H4 (cell line): ENCODE measurements at regions not wholly inside any gene's neighbourhood (a gene's known extent, or its start where the extent isn't known, plus 50 kb on each side); places are given as distances from the start of the nearest gene placed in this dataset.
"Not testable (repeated sequence)": the region's sequence is repeated elsewhere in the genome, so short reads cannot be mapped to it uniquely, and the experiment has no call there.

ENCODE experiments used
- DNase-seq: peaks from one replicate; pipeline ENCODE4 v3.0.0-alpha.2; 2015; ENCODE audit warnings: low spot score

DNA sequence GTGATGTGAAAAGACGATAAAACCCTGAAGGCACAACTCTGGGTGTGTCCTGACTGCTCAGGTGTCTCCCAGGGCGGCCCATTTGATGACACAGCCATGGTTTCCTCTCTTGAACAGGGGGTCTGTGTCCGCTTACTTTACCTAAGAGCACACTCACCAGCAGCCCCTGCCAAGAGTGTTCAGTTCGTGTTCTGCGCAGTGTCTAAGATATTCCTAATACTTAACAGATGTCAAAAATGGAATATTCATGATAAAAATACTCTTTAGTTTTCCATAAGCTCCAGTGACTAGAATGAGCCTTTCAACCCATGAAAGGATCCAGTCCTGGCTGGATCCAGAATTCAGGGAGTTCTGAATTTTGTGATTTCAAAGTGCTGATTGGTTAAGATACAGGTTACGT is 492.4 kb downstream of the TNS3 start:
- DNase-seq, result no peak

DNA sequence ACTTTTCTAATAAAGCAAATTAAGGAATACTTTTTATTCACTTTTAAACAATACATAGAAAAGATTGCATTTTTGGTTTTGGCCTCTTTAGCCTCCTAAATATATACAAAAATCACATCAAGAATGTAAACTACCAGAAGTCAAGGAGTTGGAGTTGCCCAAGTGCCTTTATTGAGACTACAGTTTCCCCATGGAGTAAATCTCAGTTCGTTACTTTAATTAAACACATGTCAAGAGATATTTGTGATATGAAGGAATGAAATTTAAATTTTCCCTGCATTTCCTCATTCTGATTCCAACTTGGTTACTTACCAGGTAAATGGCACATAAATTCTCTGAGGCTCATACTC is 492.9 kb downstream of the TNS3 start:
- DNase-seq, result no peak

DNA sequence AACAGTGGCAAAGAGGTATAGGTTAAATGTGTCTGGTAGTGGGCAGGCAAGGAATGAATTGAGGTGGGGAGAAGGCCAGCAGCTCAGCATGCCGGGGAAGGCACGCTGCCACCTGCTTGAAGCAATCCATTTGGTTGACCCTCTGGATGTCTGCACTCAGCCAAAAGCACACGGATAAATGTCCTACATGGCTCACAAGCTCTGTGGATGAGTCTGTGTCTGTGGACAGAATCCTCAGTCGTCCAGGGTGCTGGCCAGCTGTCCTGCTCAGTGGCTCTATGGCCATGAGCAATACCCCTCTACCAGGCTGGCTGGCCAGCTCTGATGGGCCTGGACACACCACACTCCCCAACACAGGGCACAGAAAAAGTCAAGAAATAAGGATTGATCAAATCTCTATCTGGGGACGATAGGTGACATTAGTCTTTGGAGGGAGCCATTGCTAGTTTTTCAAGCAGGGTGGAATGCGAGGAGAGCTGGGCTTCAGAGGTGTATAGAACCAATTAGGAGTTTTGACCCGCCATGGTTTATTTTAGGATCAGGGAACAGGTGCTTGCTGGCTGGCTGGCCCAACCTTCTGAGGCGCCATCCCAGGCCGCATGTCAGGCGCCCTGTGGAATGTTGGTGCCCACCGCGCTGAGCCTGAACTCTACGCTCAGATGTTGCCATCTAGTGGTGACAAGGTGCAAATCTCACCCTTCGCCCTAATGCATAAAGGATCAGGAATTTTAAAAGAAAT is 493.4 kb downstream of the TNS3 start:
- peak; percentile 93 for DNase-seq

DNA sequence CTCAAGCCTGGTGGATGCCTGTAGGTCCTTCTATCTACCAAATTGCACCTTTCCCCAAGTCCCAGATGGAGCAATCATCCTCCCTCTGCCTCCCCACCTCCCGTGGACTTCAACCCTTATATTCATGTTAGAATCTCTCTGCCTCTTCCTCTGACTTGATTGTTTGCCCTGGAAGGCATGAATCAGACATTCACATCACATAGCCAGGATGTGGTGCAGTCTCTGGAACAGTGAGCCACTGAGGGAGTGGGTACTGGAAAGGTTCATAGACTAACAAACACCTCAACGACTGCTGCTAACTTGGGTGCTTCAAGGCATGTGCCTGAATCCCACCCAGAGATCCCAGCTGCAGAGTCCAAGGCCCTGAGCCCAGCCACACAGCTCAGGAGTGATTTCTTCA is 494.0 kb downstream of the TNS3 start:
- no peak for DNase-seq

DNA sequence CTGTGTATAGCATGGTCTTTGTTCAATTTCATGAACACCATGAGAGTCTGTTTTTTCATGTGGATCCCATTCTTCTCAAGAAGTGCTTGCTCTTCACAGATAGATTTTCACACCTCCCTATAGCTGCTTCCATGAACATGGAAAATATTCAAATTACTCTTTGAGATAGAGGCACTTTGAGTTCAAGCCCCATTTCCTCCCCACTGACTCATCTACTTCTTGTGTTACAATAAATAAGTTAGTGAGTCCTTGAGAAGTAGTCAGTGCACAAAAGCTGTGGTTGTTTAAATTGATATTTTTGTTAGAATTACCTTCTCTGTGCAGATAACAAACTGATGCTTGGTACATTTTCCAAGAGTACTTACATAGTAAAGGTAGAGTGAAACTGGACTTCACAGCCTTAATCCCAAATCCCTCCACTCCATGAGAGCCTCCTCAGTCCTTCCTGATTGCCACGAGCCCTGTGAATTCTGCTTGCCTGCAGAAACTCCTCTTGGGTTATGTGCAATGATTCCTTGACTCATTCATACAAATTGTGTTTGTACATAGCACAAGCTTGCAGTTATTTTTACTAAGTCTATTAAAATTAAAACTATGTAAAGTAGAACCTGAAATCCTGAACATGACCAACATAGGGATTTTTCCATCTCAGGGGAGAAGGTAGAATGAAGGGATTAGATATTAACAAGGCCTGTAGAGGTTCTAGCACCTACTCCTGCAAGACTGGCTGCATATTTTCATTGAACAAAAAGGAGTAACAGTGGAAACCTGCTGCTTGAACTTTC is 496.2 kb downstream of the TNS3 start:
- DNase-seq, result no peak

DNA sequence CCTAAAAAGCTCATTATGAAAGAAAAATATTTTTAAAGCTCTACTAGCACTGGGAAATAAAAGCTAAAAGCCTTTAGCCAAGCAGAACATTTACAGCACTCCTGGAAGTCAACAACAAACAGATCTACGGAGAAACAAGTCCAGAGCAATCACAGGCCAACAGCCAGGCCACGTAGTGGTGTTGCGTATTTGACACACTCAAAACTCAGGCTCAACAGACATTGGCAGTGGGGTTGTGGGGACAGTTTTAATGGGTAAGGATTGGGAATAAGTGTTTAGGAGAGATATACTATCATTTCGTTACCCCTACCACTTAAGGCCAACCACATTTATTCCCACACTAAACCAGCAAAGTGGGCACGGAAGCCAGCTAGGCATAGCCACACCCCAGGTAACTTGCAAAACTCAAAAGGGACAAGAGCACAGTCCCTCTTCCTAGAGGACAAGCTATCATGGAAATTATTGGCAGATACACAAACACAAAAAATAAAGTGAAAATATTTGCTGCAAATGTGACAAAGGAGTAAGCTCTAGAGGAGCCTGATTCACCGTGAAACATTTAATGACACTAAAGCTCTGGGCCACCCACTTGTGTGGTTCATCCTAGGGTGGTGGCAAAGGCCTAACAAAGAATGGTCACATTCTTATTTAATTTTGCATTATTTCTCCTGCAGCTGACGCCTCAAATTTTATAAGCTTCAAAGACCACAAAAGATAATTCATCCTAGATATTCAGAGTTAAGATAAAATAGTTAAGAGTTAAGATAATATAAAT is 498.2 kb downstream of the TNS3 start:
- no peak for DNase-seq

DNA sequence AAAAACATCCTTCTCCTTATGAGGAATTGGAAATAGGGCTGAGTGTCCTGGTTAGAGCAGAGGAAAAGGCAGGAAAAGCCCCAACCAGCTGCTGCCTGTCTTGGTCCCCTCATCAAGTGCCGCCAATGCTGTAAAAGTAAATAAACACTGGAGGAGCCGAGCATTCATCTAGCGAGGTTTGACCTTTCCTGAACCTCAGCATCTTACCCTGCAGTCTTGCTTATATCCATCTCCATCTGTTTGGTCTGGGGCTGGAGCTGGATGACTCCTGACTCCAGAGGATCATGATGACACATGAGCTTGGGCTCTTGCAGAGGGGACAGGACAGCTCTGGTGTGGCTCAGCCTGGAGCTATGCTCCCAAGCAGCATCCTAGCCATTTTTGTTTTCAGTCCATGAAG is 501.1 kb downstream of the TNS3 start:
- DNase-seq, result peak; percentile 89

DNA sequence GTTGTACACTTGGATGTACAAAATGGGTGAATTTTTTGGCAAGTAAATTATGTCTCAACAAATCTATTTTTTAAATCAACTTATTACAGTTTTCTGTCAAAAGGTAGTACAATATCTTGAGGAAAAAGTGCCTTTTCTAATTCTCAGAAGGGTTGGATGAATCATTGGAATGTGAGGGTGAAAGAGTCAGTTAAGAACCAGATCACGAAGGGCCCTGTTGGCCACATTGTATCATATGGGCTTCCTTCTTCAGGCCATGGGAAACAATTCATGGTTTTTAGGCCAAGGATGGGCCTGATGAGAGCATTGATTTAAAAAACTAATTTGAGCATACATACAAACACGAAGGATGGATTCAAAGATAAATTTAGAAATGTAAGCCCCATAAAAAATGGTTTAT is 503.7 kb downstream of the TNS3 start:
- no peak for DNase-seq

DNA sequence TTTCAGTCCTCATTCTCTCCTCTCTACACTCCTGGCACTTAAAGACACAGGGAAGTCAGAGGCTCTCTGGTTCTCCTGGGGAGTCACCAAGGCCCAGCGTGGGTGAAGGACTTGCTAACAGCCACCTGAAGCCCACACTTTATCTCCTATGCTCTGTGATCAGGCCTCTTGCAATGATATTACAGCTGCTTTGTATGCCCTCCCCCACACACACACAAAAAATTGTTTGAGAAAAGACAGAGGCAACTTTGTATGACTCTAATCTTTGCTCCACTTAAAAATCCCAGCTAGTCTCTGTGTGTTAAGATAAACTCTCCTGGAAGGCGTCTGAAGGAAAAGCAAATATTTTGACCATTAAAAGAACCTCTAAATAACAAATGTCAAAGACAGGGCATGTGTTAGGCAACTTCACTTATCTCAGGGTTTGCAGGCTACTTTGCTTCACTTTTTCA is 507.2 kb downstream of the TNS3 start:
- DNase-seq, result peak; percentile 77

DNA sequence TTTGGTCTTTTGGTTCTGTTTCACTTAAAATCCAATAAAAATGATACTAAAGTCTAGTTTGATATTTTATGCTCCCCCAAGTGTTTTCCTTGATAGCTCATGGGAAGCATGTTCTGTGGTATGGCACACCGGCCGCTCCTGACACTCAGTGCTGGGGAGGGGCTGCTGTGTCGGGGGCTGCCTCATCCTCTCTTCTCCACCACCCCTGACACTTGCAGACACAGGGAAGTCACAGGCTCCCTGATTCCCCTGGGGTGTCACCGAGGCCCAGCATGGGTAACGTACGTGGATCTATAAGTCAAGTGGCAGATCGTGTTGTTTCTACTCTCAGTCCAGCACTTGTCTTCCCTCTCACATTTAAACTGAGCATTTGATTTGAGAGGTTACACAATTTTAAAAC is 508.6 kb downstream of the TNS3 start:
- no peak for DNase-seq

DNA sequence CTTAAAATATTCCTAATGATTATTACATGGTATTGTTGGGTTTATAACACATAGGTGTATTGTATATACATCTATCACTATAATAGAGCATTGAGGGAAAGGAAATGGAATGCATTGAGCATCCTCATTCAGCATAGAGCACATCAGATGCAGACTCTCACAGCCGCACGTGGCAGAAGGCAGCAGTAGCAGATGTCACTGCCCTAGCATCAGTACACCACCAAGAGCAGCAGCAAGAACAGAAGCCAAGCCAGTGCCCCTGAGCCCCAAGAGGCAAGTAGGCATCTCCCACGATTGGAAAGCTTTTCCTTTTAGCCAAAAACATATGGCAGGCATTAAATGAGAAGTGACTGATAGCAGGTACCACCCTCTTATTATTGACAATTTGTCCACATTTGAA is 510.0 kb downstream of the TNS3 start:
- DNase-seq, result no peak

DNA sequence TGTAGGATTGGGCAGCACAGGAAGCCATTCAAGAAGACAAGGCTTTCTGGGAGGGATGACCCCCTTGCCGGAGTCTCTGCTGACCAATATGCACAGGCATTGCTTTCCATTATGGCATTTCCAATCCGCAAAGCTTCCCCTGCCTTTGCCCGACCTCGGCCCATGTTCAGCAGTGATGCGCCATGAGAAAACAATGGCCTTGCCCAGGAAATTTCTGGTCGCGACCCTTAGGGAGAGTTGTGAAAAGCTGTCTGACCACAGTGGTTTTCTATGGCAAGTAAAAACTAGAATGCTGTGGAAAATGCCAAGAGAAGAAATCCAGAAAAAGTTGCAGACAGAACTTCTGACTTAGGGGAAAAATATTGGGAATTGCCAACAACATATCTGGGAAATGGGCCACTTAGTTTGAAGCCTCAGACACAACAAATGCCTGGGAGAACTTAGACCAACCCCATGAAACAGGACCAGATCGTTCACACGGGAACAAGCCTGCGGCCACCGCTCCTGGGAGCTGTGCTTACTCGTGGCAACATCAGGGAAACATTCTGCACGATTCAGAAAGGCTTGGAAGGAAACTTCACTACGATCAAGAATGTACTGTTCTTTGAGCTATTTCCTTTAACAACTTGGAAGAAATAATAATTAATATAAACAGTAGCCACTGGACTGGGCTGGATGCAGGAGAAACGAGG is 512.4 kb downstream of the TNS3 start:
- no peak for DNase-seq

DNA sequence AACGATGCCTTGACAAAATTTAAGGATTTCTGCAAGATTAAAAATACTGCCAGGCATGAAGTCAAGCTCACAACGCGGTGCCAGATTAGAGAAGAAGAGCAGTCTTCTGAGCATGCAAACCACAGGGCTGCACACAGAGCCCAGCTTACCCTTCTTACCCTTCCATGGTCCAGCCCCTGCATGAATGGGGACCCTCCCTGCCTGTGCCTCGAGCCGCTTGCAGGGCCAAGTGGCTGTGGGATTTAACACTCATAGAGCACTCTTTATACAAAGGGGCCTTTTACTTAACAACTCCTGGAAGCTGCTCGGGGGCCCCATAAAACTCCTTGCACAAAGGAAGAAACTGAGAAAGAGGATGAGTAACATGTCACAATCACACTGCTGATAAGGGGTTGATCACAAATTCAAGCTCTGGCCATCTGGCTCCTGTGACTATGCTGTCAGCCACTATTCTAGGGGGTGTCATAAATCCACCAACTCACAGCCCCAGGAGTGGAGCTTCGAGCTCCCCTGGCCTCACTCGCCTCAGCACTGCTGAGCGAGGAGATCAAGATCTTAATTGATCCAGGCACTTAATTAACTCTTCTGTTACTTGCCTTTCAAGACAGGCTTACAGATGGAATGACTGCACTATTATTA is 514.8 kb downstream of the TNS3 start:
- no peak for DNase-seq

DNA sequence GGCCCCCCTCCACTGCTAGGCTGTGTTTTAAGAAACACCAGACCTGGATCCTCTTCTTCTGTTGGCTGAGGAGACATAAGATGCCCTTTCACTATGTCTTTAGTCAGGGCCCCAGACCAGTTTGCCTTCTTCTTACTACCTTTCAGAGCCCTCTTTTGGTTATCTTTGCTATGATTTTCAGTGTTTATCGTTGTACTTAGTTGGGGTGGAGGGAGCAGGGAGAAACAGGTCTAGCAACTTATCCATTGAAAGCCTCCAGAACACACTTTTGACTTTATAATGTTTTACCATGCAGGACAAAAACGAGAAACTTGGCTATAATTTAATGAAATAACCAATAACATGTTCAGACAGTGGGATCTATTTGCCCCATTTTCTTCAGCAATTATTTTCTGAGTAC is 525.2 kb downstream of the TNS3 start:
- DNase-seq, result no peak

DNA sequence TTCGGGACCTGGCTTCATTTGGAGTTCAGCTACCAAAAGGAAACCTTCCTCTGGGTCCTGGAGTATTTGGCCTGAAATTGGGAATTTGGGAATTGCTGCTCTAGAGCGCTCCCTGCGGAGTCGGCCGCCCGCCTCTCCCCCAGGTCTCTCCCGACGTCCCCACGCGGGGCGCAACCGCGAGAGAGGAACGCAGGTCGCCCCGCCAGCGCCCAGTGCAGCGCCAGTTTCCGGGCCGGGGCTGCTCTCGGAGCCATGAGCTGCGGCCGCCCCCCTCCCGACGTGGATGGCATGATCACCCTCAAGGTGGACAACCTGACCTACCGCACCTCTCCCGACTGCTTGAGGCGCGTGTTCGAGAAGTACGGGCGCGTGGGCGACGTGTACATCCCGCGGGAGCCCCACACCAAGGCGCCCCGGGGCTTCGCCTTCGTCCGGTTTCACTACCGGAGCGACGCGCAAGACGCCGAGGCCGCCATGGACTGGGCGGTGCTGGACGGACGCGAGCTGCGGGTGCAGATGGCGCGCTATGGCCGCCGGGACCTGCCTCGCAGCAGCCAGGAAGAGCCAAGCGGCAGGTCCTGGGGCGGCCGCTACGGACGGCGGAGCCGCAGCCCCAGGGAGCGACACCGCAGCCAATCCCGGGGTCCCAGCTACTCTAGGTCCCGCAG is 529.2 kb downstream of the TNS3 start:
- DNase-seq, result not testable (repeated sequence)

DNA sequence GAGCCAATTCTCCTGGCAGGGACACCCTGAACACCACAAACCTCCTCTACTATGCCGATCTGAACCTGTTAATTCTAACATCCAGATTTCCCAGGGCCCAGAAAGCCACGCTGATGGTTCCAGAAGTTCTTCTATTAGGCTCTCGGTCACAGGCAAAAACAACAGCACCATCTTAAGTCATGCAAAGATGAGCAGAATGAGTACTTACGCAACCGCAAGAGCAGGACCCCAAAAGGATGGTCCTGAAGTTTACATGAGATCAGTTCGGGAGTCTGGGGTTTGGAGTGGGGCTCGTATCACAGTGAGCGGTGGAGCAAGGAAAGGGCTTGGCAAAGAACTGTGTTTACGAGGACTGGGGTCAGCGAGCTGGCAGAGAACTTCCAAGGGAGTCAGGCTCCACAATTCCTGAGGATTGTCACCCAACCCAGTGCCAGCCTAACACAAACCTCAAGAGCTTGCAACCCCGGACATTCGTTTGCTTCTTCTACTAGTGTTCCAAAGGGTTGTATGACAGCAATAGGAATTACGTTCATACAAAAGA is 532.6 kb downstream of the TNS3 start:
- no peak for DNase-seq

DNA sequence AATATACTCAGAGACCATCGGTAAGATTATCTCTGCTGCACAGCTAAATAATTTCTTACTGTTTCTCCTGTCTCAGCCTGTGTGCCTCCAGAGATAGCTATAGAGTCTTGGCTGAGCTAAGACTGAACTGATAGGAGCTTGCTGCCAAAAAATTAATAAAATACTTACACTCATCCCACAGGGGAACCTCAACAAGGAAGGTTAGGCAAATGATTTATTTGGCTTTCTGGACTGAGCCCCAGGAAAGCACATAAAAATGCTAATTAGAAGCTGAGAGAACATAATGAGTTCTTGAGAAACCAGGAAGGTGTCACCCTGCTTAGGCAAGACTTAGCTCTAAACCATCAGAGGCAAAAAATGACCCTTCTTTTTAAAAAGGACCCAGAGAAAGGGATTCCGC is 534.5 kb downstream of the TNS3 start:
- no peak for DNase-seq

DNA sequence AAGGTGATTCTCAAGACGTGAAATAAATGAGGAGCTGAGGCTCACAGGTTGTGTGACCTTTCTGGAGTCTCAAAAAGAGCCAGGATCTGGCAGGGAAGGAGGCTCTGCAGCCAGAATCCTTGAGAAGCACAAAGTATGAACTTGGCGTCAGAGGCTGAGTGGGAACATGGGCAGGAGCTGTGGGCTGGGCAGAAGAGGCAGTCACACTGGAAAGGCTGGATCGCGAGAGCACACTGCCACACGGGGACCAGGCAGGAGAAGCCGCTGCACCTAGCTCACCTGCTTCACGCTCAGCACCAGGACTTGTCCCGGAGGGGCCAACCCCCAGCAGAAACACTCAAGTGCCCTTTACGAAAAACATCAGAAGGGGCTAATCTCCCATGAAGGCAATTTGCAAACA is 535.0 kb downstream of the TNS3 start:
- no peak for DNase-seq

DNA sequence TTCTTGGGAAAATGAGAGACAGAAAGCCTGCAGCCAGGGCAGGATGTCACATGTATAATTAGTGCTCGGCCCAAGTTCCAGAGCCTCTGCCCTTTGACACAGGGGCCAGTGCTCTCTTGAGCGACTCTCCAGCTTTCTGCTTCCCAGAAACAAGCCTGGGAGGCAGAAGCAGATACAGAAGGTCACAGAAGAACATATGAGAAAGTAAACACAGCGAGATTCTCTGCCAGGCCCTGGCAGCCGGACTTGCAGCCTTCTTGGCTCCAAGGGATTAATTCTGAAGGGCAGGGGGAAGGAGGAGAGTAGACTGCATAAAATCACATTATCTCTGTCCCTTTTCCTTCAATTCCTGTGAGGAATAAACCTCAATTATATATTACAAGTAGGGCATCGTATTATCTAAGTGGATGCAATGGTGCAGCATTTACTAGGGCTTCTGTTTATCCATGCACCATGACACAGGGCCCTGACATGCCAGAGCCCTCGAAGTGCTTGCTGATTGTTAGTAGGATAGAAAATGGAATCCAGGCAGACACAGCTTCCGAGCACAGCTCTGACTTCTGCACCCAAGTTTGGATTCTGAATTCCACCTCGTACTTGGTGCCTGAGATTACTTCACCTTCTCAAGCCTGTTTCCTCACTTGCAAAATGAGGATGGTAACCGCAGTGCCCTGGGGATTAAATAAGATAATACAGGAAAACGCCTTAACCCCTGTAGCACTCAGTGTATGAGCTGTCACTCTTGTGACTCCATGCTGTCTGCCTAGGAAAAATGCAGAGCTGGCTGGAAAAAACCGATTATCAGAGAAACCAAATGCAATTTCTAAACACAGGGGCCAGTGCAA is 536.5 kb downstream of the TNS3 start:
- peak; percentile 60 for DNase-seq

DNA sequence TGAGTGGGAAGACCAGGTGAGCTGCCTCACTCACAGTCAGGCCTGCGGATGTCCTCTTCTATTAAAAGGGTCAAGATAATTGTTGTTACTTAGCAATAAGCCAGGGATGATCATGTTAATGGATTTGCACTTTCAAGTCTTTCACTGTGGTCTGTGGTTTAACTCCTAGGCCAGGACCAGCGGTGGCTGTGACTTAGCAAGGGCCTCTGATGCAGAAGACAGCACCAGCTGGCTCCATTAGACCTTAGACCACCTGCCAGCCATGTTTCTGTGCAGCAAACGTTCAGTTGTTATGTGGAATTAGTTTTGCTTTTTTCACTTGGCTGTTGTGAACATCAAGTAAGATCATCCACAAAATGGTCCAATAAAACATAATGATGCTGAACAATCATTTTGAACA is 537.3 kb downstream of the TNS3 start:
- no peak for DNase-seq
